Right cardiac atrium (tissue), 5 donors: ENCODE measurements at regions not wholly inside any gene's neighbourhood (a gene's known extent, or its start where the extent isn't known, plus 50 kb on each side); places are given as distances from the start of the nearest gene placed in this dataset.

Source experiments
- ATAC-seq, 2 donors: fragments of 200-7000 bp; cut with Tn5 transposase; one replicate each; pipeline versions ENCODE4 v1.8.0 to v1.9.1; 2020; ENCODE audit warnings: moderate library complexity in 2 of 2, mild to moderate bottlenecking in 1 of 2
- DNase-seq, 3 donors: peaks; one replicate each; pipeline ENCODE4 v3.0.0-alpha.2; 2020
- H3K27ac ChIP-seq: one replicate; pipeline ENCODE4 v1.5.1; 2013; ENCODE audit warnings: mild to moderate bottlenecking, low read length, control low read depth, moderate library complexity
- H3K27me3 ChIP-seq: one replicate; pipeline ENCODE4 v1.6.1; 2013; ENCODE audit not compliant: control insufficient read depth, insufficient read depth
- H3K4me1 ChIP-seq: one replicate; pipeline ENCODE4 v1.6.1; 2013; ENCODE audit warnings: low read length; ENCODE audit not compliant: control insufficient read depth, insufficient read depth
- H3K4me3 ChIP-seq: one replicate; pipeline ENCODE4 v1.5.1; 2013; ENCODE audit warnings: low read length, control low read depth
- H3K9me3 ChIP-seq: one replicate; pipeline ENCODE4 v1.6.1; 2013; ENCODE audit warnings: low read length; ENCODE audit not compliant: control insufficient read depth
- WGBS: extraction: QIAGEN DNeasy Blood & Tissue Kit; methylation state at CpG from one replicate; pipeline ENCODE4 v1.1.7; 2013; 5-methylcytosine and 5-hydroxymethylcytosine counted together
- intact Hi-C, 4 donors: fragments of 100-400 bp; cut with DNase I; formaldehyde crosslinking; loops; one replicate each; pipeline versions ENCODE4 v1.11.0 to v1.14.0; 2022 to 2023
- donor health status: healthy with polysubstance abuse.
- donor health status: DM: no; HTN: yes; CAD: no.
- donor health status: DM: no; HTN: no; CAD: no.
- donor health status: DM: no; HTN: yes; CAD: no; lungs with severe emphysema.
- donor health status: DM: yes; HTN: yes; CAD: no.

DNA sequence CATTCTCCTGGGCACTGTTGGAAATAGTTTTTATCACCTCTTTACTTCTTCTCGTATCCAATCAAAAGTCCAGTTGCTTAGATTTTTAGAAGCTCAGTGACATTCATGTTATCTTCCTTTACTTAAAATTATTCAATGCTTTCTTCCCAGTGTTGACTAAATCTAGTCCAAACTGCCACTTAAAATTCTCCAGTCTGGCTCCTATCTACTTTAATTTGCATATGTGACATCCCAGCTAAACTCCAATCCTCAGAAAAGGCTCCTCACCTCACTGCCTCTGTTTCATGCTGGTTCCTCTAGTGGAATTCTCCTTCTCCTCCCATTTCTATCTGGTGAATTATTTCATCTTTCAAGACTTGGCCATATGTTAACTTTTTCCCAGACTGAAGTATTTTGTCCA, 1238.7 kb upstream of the WWC1 start:
- DNase-seq (no peak), ATAC-seq (no peak)
- Histone ChIP-seq H3K27me3 (no peaks in the 10 kb centered on the region), H3K4me3 (no peak overlapping the region), H3K27ac (no peak overlapping the region), H3K9me3 (no peaks in the 10 kb centered on the region), H3K4me1 (no peaks in the 10 kb centered on the region)
- intact Hi-C loops: loop anchor here in 1 of 4 donors (10.0 kb wide), 1 partner anchor 1418 kb away; no protein-coding TSS in a partner anchor
- 62% methylated on average over 1 of the region's 1 CpG for WGBS

GRCh38 chr5:167057665-167058064, 1233.8 kb upstream of the WWC1 start:
- Histone ChIP-seq H3K4me3 (no peak overlapping the region), H3K4me1 (no peaks in the 10 kb centered on the region), H3K27me3 (no peaks in the 10 kb centered on the region), H3K9me3 (no peaks in the 10 kb centered on the region), H3K27ac (no peak overlapping the region)
- DNase-seq (no peak), ATAC-seq (no peak)
- intact Hi-C loops: loop anchor here in 1 of 4 donors (10.0 kb wide), 1 partner anchor 1423 kb away; no protein-coding TSS in a partner anchor

GRCh38 chr5:167061695-167062094, 1229.8 kb upstream of the WWC1 start:
- Histone ChIP-seq H3K9me3 (no peaks in the 10 kb centered on the region), H3K4me3 (no peak overlapping the region), H3K27me3 (no peaks in the 10 kb centered on the region), H3K4me1 (no peaks in the 10 kb centered on the region), H3K27ac (no peak overlapping the region)
- 27% methylated on average over 4 of the region's 4 CpGs for WGBS
- intact Hi-C loops: no loop called here
- ATAC-seq (no peak), DNase-seq (no peak)

DNA sequence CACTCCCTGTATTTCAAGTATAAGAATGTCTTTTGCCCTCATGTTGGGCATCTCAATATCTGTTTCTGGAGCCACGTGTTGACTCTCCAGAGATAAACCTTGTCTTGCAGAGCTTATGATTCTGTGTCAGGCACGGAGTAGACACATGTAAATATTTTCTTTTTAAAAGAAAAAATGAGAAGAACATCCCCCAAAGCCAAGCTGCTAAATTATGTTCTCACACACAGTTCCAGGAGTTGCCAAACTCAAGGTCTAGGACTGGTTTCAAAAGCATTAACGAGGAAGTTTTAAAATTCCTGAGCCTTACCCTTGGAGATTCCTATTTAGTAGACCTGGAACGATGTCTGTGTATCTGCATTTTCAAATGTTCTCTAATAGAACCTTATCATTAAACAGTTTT, 1228.3 kb upstream of the WWC1 start:
- DNase-seq (no peak), ATAC-seq (no peak)
- no peak overlapping the region for H3K4me3 ChIP-seq
- H3K4me1 ChIP-seq: no peaks in the 10 kb centered on the region
- WGBS: 53% methylated on average over 4 of the region's 4 CpGs
- H3K27ac ChIP-seq: no peak overlapping the region
- H3K27me3 ChIP-seq: no peaks in the 10 kb centered on the region
- no peaks in the 10 kb centered on the region for H3K9me3 ChIP-seq
- intact Hi-C loops: no loop called here

DNA sequence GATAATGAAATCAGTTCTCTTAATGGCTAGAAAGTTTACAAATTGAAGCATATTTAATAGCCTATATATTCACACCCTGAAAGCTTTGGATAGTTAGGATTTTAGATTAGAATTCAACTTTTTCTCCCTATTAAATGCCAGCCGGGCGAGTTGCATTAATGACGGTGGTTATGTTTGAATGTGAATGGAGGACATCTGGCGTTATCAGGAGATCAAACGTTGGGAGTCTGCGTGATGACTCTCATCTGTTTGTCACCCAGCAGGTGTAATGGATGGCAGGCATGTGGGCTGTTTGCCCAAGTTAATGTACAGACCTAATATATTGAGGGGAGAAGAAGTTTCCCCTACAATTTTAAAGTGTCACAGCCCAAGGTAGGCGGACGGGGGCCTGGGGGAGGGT, 1227.7 kb upstream of the WWC1 start:
- Histone ChIP-seq H3K9me3 (no peaks in the 10 kb centered on the region), H3K27ac (no peak overlapping the region), H3K27me3 (no peaks in the 10 kb centered on the region), H3K4me3 (no peak overlapping the region), H3K4me1 (no peaks in the 10 kb centered on the region)
- no peak for DNase-seq
- WGBS: 82% methylated on average over 8 of the region's 8 CpGs
- intact Hi-C loops: no loop called here
- no peak for ATAC-seq

DNA sequence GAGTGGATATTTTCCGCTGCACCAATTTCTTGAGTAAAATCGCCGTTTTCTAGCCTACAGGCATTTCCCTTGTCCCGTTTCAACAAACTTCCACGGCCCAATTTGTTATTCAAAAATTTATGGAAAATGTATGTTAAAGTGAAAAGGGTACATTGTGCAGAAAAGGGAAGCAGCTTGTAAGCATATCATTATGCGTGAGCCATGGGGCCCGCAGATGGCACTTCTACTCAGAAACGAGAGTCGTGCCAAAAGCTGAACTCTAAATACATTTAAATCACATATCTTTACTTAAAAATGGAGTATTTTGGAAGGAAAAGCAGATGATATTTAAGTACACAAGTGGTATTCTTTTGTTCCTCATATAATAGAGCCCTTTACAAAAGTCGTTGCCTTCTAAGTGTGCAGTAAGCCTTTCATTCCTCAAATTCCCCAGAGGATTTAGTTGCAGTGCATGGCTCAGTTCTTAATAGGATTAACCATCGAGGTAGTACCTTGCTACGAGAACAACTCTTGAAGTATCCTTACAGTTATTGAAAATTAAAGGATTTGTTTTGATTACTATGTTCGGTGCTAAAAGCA, 1227.2 kb upstream of the WWC1 start:
- Histone ChIP-seq H3K27ac (no peak overlapping the region), H3K4me3 (no peak overlapping the region), H3K9me3 (no peaks in the 10 kb centered on the region), H3K27me3 (no peaks in the 10 kb centered on the region), H3K4me1 (no peaks in the 10 kb centered on the region)
- intact Hi-C loops: no loop called here
- DNase-seq (no peak), ATAC-seq (no peak)
- 73% methylated on average over 13 of the region's 13 CpGs for WGBS

GRCh38 chr5:167065794-167066193, 1225.7 kb upstream of the WWC1 start:
- Histone ChIP-seq H3K9me3 (no peaks in the 10 kb centered on the region), H3K27ac (no peak overlapping the region), H3K4me1 (no peaks in the 10 kb centered on the region), H3K4me3 (no peak overlapping the region), H3K27me3 (no peaks in the 10 kb centered on the region)
- 47% methylated on average over 3 of the region's 3 CpGs for WGBS
- ATAC-seq (no peak), DNase-seq (no peak)
- intact Hi-C loops: no loop called here

GRCh38 chr5:167071981-167072610, 1219.3 kb upstream of the WWC1 start:
- 44% methylated on average over 5 of the region's 5 CpGs for WGBS
- intact Hi-C loops: no loop called here
- no peak for DNase-seq
- H3K27me3 ChIP-seq: no peaks in the 10 kb centered on the region
- no peak overlapping the region for H3K27ac ChIP-seq
- no peaks in the 10 kb centered on the region for H3K9me3 ChIP-seq
- no peak overlapping the region for H3K4me3 ChIP-seq
- ATAC-seq: no peak
- no peaks in the 10 kb centered on the region for H3K4me1 ChIP-seq

- no peaks in the 10 kb centered on the region for H3K9me3 ChIP-seq
- no peak overlapping the region for H3K27ac ChIP-seq
- WGBS: 35% methylated on average over 4 of the region's 4 CpGs
- no peak for DNase-seq
- no peaks in the 10 kb centered on the region for H3K27me3 ChIP-seq
- intact Hi-C loops: no loop called here
- H3K4me1 ChIP-seq: no peaks in the 10 kb centered on the region
- ATAC-seq: no peak
- no peak overlapping the region for H3K4me3 ChIP-seq
These were observed 1209.9 kb upstream of the WWC1 start for GRCh38 chr5:167081561-167081960.

- Histone ChIP-seq H3K27me3 (no peaks in the 10 kb centered on the region), H3K9me3 (no peaks in the 10 kb centered on the region), H3K4me3 (no peak overlapping the region), H3K4me1 (no peaks in the 10 kb centered on the region), H3K27ac (no peak overlapping the region)
- DNase-seq: no peak
- intact Hi-C loops: no loop called here
- ATAC-seq: no peak
- 66% methylated on average over 12 of the region's 12 CpGs for WGBS
These were observed 1194.6 kb upstream of the WWC1 start for GRCh38 chr5:167096816-167097215.

- H3K27me3 ChIP-seq: no peaks in the 10 kb centered on the region
- 92% methylated on average over 4 of the region's 4 CpGs for WGBS
- no peaks in the 10 kb centered on the region for H3K4me1 ChIP-seq
- DNase-seq: no peak
- H3K9me3 ChIP-seq: no peaks in the 10 kb centered on the region
- H3K4me3 ChIP-seq: no peak overlapping the region
- H3K27ac ChIP-seq: no peak overlapping the region
- intact Hi-C loops: no loop called here
- no peak for ATAC-seq
These were observed 1187.1 kb upstream of the WWC1 start for GRCh38 chr5:167104351-167104750.

DNA sequence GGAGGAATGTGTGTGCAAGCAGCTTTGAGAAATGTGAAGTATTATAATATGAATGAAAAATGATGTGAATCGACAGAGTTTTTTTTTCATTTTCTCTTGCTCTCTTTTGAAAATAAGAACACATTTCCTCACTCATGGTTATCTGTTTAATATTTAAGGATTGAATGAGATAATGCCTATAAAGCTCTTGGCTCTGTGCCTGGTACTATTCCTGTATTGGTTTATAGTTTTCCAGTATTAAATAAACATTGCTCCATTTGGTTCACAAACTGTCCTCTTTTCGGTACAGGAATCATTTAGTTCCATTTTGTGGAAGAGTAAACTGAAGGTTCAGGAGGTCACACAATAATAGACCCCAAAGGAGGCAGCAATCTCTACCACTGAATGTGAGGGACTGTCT, 1185.5 kb upstream of the WWC1 start:
- no peaks in the 10 kb centered on the region for H3K9me3 ChIP-seq
- no peak for DNase-seq
- 78% methylated on average over 2 of the region's 2 CpGs for WGBS
- no peak overlapping the region for H3K4me3 ChIP-seq
- H3K4me1 ChIP-seq: no peaks in the 10 kb centered on the region
- no peak overlapping the region for H3K27ac ChIP-seq
- ATAC-seq: no peak
- intact Hi-C loops: no loop called here
- H3K27me3 ChIP-seq: no peaks in the 10 kb centered on the region
